SK-N-SH (cell line): ENCODE measurements at regions not wholly inside any gene's neighbourhood (a gene's known extent, or its start where the extent isn't known, plus 50 kb on each side); places are given as distances from the start of the nearest gene placed in this dataset.

Source experiments
- ELF1 ChIP-seq: IDR thresholded peaks from 2 replicates; pipeline ENCODE4 v1.4.0; 2012
- EP300 ChIP-seq, 2 experiments: IDR thresholded peaks; 2 replicates each; pipeline versions ENCODE4 v1.4.0 to v1.6.1; 2012; ENCODE audit warnings: borderline replicate concordance in 1 of 2, low read depth in 1 of 2, low read length in 1 of 2
- GATA2 ChIP-seq: sonication (generic); formaldehyde crosslinking; IDR thresholded peaks from 2 replicates; pipeline ENCODE4 v1.5.0; 2020; ENCODE audit warnings: mild to moderate bottlenecking, missing genetic modification reagents
- JUND ChIP-seq: IDR thresholded peaks from 2 replicates; pipeline ENCODE4 v1.4.0; 2012
- SMC3 ChIP-seq: IDR thresholded peaks from 2 replicates; pipeline ENCODE4 v1.6.1; 2012; ENCODE audit warnings: low read depth, low read length, improper control_type of control experiment
- TEAD4 ChIP-seq: IDR thresholded peaks from 2 replicates; pipeline ENCODE4 v1.4.0; 2012; ENCODE audit warnings: mild to moderate bottlenecking, borderline replicate concordance; ENCODE audit not compliant: insufficient read depth
- YY1 ChIP-seq: IDR thresholded peaks from 2 replicates; pipeline ENCODE4 v1.4.0; 2012; ENCODE audit warnings: low read depth, mild to moderate bottlenecking
- TF ChIP-seq, protein P1 (sequence below): fragments of 200-600 bp; sonication (generic); IDR thresholded peaks from 2 replicates; pipeline ENCODE4 v1.6.1; 2017; ENCODE audit warnings: antibody characterized with exemption, mild to moderate bottlenecking, moderate library complexity
- TF ChIP-seq, protein P2 (sequence below): IDR thresholded peaks from 2 replicates; pipeline ENCODE4 v1.4.0; 2012; ENCODE audit warnings: low read depth, borderline replicate concordance

DNA sequence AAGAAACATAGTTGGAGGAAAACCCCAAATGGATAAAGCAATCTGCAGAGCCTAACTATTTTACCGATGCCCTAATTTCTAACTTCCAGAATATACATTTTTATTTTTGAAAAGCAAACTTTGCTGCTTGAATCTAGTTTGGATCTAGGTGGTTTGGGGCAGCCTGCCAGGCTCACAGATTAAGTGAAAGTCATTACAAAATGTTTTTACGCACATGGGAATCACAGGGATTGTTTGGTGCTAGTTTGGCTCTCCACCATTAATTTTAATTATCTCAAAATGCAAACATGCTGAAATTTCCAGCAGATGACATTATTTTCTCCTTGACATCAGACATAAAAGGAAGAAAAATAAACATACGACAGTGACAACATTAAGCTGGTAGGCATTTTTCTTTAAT, 166.7 kb upstream of the INHBA start:
- TF ChIP-seq YY1: no peak; the same call in 1 of the 2 replicates
- TF ChIP-seq, protein P1, sequence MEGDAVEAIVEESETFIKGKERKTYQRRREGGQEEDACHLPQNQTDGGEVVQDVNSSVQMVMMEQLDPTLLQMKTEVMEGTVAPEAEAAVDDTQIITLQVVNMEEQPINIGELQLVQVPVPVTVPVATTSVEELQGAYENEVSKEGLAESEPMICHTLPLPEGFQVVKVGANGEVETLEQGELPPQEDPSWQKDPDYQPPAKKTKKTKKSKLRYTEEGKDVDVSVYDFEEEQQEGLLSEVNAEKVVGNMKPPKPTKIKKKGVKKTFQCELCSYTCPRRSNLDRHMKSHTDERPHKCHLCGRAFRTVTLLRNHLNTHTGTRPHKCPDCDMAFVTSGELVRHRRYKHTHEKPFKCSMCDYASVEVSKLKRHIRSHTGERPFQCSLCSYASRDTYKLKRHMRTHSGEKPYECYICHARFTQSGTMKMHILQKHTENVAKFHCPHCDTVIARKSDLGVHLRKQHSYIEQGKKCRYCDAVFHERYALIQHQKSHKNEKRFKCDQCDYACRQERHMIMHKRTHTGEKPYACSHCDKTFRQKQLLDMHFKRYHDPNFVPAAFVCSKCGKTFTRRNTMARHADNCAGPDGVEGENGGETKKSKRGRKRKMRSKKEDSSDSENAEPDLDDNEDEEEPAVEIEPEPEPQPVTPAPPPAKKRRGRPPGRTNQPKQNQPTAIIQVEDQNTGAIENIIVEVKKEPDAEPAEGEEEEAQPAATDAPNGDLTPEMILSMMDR: no peak
- no peak for TF ChIP-seq SMC3
- TF ChIP-seq, protein P2, sequence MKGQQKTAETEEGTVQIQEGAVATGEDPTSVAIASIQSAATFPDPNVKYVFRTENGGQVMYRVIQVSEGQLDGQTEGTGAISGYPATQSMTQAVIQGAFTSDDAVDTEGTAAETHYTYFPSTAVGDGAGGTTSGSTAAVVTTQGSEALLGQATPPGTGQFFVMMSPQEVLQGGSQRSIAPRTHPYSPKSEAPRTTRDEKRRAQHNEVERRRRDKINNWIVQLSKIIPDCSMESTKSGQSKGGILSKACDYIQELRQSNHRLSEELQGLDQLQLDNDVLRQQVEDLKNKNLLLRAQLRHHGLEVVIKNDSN: no peak
- no peak for TF ChIP-seq EP300 (IDR thresholded peaks at IDR 0.05; ENCODE audit: borderline replicate concordance in 1 of 2, low read depth in 1 of 2, low read length in 1 of 2)
- TF ChIP-seq JUND: no peak
- no peak for TF ChIP-seq ELF1
- TF ChIP-seq TEAD4: no peak
- no peak for TF ChIP-seq GATA2 (CRISPR knock-in tag)
